Loucy (cell line): ENCODE measurements at regions not wholly inside any gene's neighbourhood (a gene's known extent, or its start where the extent isn't known, plus 50 kb on each side); places are given as distances from the start of the nearest gene placed in this dataset.

Experiments used
- H2AFZ ChIP-seq: fragments of 200-600 bp; sonication (generic); 2 replicates; pipeline ENCODE4 v1.6.0; 2016; ENCODE audit warnings: antibody characterized with exemption, mild to moderate bottlenecking, low read length, moderate library complexity
- H3F3A ChIP-seq: fragments of 200-600 bp; 2 replicates; pipeline ENCODE4 v1.6.0; 2016; ENCODE audit warnings: antibody characterized with exemption, low read depth, mild to moderate bottlenecking
- H3K27me3 ChIP-seq: fragments of 200-600 bp; sonication (generic); 2 replicates; pipeline ENCODE4 v1.6.1; 2014; ENCODE audit warnings: low read length, mild to moderate bottlenecking; ENCODE audit not compliant: insufficient read depth, poor library complexity, severe bottlenecking
- H3K36me3 ChIP-seq: fragments of 200-600 bp; sonication (generic); 2 replicates; pipeline ENCODE4 v1.6.1; 2016; ENCODE audit warnings: low read length; ENCODE audit not compliant: insufficient read depth
- H3K4me1 ChIP-seq: fragments of 200-600 bp; sonication (generic); 2 replicates; pipeline ENCODE4 v1.5.1; 2014; ENCODE audit warnings: low read length, mild to moderate bottlenecking; ENCODE audit not compliant: insufficient read depth, poor library complexity, severe bottlenecking
- H3K4me2 ChIP-seq: fragments of 200-600 bp; sonication (generic); 2 replicates; pipeline ENCODE4 v1.6.0; 2014; ENCODE audit warnings: antibody characterized with exemption, low read length, low read depth, mild to moderate bottlenecking; ENCODE audit not compliant: poor library complexity, severe bottlenecking
- H3K4me3 ChIP-seq: fragments of 200-600 bp; sonication (generic); 2 replicates; pipeline ENCODE4 v1.5.1; 2014; ENCODE audit warnings: low read length, mild to moderate bottlenecking, mixed read lengths; ENCODE audit not compliant: poor library complexity, severe bottlenecking
- H3K79me2 ChIP-seq: fragments of 200-600 bp; sonication (generic); 2 replicates; pipeline ENCODE4 v1.6.1; 2014; ENCODE audit warnings: low read length; ENCODE audit not compliant: insufficient read depth
- H3K9ac ChIP-seq: fragments of 200-600 bp; sonication (generic); 2 replicates; pipeline ENCODE4 v1.6.0; 2014; ENCODE audit warnings: mild to moderate bottlenecking, low read depth, low read length, moderate library complexity; ENCODE audit not compliant: poor library complexity, severe bottlenecking
- H3K9me2 ChIP-seq: fragments of 200-600 bp; sonication (generic); replicated peaks from 2 replicates; pipeline ENCODE4 v1.6.1; 2016; ENCODE audit warnings: low read depth, low read length, mixed read lengths
- H3K9me3 ChIP-seq: fragments of 200-600 bp; sonication (generic); 2 replicates; pipeline ENCODE4 v1.6.1; 2014; ENCODE audit warnings: mild to moderate bottlenecking, antibody characterized with exemption, low read length, low read depth; ENCODE audit not compliant: insufficient read depth
- H4K20me1 ChIP-seq: fragments of 200-600 bp; sonication (generic); 2 replicates; pipeline ENCODE4 v1.6.0; 2014; ENCODE audit warnings: antibody characterized with exemption, low read length, mild to moderate bottlenecking; ENCODE audit not compliant: insufficient read depth, poor library complexity, severe bottlenecking
- EZH2phosphoT487 ChIP-seq: fragments of 200-600 bp; IDR thresholded peaks from 2 replicates; pipeline ENCODE4 v1.6.1; 2018; ENCODE audit warnings: antibody characterized with exemption, mild to moderate bottlenecking, moderate library complexity, borderline replicate concordance
- TF ChIP-seq, protein P1 (sequence below): fragments of 200-600 bp; sonication (generic); conservative IDR thresholded peaks from 2 replicates; pipeline ENCODE4 v1.5.1; 2014; ENCODE audit warnings: mild to moderate bottlenecking, antibody characterized with exemption, low read length

DNA sequence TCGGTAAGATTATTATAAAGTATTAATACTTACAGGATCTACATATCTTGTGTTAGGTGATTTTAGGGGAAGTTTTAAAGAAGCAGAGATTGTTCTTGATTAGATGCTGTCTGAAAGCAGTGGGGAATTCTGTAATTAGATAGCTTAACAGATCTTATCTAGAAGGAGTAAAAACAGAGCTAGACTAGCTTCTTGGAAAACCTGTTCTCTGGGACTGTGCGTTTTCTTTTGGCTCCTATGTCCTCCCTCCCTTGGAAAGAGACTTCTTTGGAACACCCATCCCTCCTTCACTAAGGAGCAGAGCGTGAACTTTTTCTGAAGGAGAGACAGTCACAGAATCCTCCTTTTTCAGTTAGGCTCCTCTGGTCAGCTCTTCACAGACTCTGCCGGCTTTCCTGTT, 83.5 kb upstream of the ZNF184 start:
- Histone ChIP-seq H3K9me2 (no peaks in the 10 kb centered on the region), H3K9me3 (no peaks in the 10 kb centered on the region), H3K4me3 (no peak overlapping the region), H3K4me1 (no peaks in the 10 kb centered on the region), H3K36me3 (no peaks in the 10 kb centered on the region), H3K4me2 (no peak overlapping the region), H4K20me1 (no peaks in the 10 kb centered on the region), H3K9ac (no peak overlapping the region), H3K79me2 (no peaks in the 10 kb centered on the region), H3F3A (no peaks in the 10 kb centered on the region), H2AFZ (no peak overlapping the region), H3K27me3 (no peaks in the 10 kb centered on the region)
- TF ChIP-seq, protein P1, sequence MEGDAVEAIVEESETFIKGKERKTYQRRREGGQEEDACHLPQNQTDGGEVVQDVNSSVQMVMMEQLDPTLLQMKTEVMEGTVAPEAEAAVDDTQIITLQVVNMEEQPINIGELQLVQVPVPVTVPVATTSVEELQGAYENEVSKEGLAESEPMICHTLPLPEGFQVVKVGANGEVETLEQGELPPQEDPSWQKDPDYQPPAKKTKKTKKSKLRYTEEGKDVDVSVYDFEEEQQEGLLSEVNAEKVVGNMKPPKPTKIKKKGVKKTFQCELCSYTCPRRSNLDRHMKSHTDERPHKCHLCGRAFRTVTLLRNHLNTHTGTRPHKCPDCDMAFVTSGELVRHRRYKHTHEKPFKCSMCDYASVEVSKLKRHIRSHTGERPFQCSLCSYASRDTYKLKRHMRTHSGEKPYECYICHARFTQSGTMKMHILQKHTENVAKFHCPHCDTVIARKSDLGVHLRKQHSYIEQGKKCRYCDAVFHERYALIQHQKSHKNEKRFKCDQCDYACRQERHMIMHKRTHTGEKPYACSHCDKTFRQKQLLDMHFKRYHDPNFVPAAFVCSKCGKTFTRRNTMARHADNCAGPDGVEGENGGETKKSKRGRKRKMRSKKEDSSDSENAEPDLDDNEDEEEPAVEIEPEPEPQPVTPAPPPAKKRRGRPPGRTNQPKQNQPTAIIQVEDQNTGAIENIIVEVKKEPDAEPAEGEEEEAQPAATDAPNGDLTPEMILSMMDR = no peak
- no peak for TF ChIP-seq EZH2phosphoT487

GRCh38 chr6:27553123-27553904, 80.4 kb upstream of the ZNF184 start:
- Histone ChIP-seq H3K36me3 (no peaks in the 10 kb centered on the region), H3K9me3 (no peaks in the 10 kb centered on the region), H3F3A (no peaks in the 10 kb centered on the region), H3K9ac (no peak overlapping the region), H3K9me2 (no peaks in the 10 kb centered on the region), H2AFZ (no peak overlapping the region), H3K4me3 (no peak overlapping the region), H3K27me3 (no peaks in the 10 kb centered on the region), H3K4me2 (no peak overlapping the region), H4K20me1 (no peaks in the 10 kb centered on the region), H3K79me2 (no peaks in the 10 kb centered on the region), H3K4me1 (no peaks in the 10 kb centered on the region)
- TF ChIP-seq, protein P1 = no peak
- TF ChIP-seq EZH2phosphoT487 = no peak

DNA sequence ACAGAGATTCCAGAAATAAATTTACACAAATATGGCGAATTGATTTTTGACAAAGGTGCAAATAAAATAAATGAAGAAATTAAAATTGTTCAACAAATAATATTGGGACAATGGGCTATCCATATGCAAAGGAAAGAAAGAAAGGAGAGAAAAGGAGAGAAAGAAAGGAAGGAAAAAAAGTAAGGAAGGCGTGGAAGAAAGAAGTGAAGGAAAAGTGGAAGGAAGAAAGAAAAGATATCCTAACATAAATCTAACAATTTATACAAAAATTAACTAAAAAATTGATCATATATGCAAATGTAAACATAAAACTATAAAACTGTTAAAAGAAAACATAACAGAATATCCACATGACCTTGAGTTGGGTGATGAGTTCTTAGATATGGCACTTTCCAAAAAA, 78.7 kb upstream of the ZNF184 start:
- no peak overlapping the region for H3K9ac ChIP-seq
- H2AFZ ChIP-seq = no peak overlapping the region
- H3F3A ChIP-seq = no peaks in the 10 kb centered on the region
- no peaks in the 10 kb centered on the region for H3K4me1 ChIP-seq
- H3K4me3 ChIP-seq = no peak overlapping the region
- H4K20me1 ChIP-seq = no peaks in the 10 kb centered on the region
- no peak overlapping the region for H3K4me2 ChIP-seq
- H3K79me2 ChIP-seq = no peaks in the 10 kb centered on the region
- no peaks in the 10 kb centered on the region for H3K9me2 ChIP-seq
- TF ChIP-seq, protein P1 = no peak
- no peak for TF ChIP-seq EZH2phosphoT487
- H3K27me3 ChIP-seq = no peaks in the 10 kb centered on the region
- H3K36me3 ChIP-seq = no peaks in the 10 kb centered on the region
- peaks cover 2% of the 10 kb centered on the region; the same call in 1 of the 2 replicates for H3K9me3 ChIP-seq
